NCI-H2029 treated with DMSO at 0.1 percent for 48 hours (cell line): ENCODE measurements at regions not wholly inside any gene's neighbourhood (a gene's known extent, or its start where the extent isn't known, plus 50 kb on each side); places are given as distances from the start of the nearest gene placed in this dataset.
"Not testable (repeated sequence)": the region's sequence is repeated elsewhere in the genome, so short reads cannot be mapped to it uniquely, and the experiment has no call there.

ENCODE experiments used
- DNase-seq: peaks from one replicate; lab custom pipeline; 2025; lab: John Stamatoyannopoulos, UW

GRCh38 chr2:3036432-3037125 is 341.0 kb downstream of the EIPR1 start:
- no peak for DNase-seq

DNA sequence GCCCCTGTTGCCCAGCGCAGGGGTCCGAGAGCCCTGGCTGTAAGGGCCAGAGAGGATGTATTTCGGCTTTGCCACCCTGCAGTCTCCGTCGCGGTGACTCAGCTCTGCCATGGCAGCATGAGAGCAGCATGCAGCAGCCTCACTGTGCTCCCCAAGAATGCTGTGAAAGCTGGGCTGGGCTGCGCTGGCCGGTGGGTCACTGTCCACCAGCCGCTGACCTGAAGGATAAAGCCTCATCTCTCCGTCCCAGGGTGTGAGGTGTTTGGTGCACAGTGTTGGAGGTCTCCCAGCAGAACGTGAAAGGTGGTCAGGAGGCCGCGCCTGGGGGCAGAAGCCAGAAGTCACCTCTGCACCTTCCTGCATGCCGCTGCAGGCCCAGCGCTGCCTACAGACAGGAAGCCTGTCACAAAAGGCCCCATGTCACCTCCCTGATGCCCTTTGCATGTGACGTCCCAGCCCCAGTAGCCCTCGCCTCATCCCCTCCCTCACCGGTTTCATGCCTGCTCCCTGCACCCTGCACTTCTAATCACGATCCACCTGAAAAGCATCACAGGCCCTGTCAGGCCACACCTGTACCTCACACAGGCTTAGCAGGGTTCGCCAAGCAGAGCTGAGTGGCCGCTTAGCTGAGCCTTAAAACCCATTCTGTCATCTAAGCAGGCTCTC is 342.1 kb downstream of the EIPR1 start:
- no peak for DNase-seq

- no peak for DNase-seq
Measured at GRCh38 chr2:3034856-3035255, 342.8 kb downstream of the EIPR1 start.

DNA sequence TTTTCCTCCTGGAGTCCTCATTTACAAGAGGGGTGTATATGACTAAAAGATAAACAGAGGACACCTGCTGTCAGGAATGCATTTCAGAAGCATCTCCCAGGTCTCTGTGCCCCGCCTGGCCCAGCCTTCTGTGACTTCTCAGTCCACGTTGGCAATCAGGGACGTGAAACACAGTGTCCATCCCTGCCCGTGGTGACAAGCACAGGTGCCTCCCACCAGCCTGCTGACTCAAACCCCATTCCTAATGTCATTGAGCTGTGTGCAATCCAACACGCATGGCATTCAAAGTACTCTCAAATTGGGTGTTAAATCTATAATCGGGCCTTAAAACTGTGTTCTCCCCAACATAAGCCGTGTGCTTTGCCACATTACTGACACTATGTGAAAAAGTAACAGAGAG is 343.2 kb downstream of the EIPR1 start:
- DNase-seq = no peak

GRCh38 chr2:3033315-3033714 is 344.3 kb downstream of the EIPR1 start:
- DNase-seq = no peak

GRCh38 chr2:3030791-3031190 is 346.8 kb downstream of the EIPR1 start:
- DNase-seq = not testable (repeated sequence)

DNA sequence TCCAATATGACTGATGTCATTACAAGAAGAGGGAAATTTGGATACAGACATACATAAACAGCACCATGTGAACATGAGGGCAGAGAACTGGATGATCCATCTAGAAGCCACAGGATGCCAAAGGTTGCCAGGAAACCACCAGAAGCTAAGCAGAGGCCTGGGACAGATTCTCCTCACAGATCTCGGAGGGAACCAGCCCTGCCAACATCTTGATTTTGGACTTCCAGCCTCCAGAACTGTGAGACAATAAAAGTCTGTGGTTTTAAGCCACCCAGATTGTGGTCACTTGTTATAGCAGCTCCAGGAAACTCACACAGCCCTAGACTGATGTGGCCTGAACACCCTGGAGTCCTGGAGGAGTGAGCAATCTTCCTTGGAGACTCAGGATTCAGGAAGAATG is 351.6 kb downstream of the EIPR1 start:
- no peak for DNase-seq

DNA sequence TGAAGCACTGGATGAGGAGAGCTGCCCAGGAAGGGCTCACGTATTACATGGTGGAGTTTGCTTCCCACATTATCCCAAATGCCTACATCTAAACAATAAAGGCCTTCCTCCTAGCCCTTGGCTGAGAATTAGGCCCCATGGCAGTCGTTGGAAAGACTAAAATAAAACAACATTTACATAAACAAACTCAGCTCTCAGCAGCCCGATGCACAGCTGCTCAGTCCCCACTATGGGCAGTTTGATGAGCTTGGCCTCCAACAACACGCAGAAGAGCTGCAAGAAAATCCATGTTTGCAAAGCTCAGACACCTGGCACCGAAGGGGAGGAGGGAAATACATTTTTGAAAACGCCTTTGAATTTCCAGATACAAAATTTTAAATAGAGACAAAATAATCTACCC is 352.4 kb downstream of the EIPR1 start:
- DNase-seq = no peak

GRCh38 chr2:3024401-3024935 is 353.1 kb downstream of the EIPR1 start:
- DNase-seq = no peak

DNA sequence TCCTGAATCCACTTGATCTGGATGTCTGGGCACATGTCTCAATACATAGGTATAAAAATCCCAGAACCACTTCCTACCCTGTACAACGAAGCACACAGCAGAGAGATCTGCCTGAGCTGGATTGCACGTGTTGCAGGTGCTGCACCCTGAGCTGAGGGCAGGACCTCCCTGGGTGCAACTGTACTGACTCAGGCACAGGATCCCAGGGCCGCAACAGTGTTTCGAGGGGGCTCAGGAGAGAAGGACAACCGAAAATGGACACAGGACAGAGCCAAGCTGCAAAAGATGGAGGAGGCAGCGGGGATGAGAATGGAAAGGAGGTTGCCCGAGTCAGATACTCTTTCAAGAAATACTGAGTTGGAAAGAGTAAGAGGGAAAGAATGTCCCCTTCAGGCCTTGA is 354.1 kb downstream of the EIPR1 start:
- DNase-seq = no peak

GRCh38 chr2:3022841-3023372 is 354.7 kb downstream of the EIPR1 start:
- DNase-seq = no peak

- DNase-seq = no peak
Measured at GRCh38 chr2:3021720-3022119, 355.9 kb downstream of the EIPR1 start.

- DNase-seq = no peak
Measured at GRCh38 chr2:3010001-3010400, 367.6 kb downstream of the EIPR1 start.

DNA sequence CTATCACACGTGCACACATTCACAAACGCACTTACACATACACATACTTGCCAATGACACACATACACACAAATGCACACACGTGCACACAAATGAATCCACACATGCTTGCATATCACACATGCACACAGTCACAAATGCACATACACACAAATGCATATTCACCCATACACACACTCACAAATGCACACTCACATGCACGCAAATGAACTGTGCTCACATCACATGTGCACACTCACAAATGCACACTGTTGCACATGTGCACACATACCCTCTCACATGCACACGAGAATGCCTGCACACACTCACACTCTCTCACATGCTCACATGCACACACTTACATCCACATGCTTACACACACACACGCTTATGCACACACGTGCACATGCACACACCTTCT is 368.1 kb downstream of the EIPR1 start:
- DNase-seq = no peak

DNA sequence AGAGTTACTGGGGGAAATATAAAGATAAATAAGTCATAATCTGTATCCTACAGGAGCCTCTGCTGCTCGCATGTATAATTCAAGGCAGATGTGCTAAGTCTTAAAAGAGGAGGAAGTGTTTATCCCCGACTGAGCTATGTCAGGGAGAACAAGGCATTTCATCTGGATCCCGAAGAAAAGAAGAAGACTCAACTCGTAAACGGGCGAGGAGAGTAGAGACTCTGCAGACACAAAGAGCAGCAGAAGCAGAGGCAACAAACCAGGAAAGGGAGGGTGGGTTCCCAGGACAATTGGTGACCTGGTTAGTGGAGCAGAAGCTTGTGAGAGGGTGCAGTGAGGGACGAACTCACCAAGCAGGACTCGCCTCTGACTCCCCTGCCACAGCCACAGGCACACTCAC is 368.6 kb downstream of the EIPR1 start:
- DNase-seq = no peak

DNA sequence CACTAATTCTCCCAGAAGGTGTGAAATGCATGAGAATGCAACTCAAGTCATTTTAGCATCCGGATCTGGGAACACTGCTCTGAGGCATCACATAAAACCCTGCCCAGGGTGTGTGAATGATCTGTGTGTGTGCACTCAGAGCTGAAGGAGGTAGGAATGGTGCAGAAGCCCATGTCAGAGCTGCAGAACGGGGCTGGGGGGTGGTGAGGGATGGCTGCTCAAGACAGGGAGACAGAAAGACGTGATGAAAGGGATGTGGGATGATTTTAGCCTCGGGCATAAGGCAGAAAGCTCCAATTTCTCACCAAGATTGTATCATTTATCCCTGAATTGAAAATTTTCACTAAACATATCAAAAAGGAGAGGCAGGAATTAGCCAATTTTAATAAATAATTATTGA is 369.1 kb downstream of the EIPR1 start:
- no peak for DNase-seq

- DNase-seq = no peak
Measured at GRCh38 chr2:3007135-3007534, 370.5 kb downstream of the EIPR1 start.

DNA sequence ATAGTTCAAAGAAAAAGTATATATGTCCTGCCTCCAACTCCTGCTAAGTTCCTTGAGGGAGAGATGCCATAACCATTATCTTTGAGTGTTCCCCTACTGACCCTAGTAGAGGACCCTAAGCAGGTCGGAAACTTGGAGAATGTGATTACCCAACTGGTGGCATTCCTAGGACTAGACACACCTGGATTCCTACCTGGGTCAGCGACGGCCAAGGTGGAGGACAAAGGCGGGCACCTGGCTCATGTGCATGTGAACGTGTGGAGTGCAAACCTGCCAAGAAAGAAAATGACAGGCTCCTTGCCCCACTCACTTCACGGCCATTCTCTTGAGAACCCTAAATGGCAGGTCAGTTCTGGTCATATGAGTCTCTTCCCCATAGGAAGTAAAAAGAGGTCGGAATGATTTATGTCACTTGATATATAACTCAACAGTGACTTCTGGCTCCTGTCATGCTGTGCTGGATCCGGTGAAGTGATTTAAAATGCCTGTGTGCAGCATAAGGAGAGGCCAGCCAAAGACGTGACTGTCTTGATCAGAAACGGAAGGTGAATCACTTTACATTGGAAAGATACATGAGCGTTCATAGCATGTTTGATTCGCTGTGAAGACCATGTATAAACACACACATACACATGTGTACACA is 371.6 kb downstream of the EIPR1 start:
- DNase-seq = no peak

GRCh38 chr2:3001615-3002560 is 375.7 kb downstream of the EIPR1 start:
- no peak for DNase-seq

DNA sequence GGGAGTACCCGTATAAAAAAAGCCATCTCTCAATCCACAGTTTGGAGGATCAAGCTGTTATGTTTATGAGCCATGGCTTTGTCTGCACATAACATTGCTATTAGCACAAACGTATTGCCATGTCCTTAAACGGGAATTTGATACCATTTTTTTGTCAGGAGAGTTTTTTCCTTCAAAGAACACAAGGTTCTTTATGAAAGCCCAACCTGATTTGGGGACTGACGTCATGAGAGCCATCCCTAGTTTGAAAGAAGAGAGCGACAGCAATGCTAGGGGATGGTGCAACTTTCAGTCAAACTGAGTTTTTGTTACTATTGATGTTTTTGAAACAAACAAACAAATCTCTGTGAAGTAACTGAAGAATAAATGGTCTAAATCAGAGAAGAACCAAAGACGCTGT is 376.6 kb downstream of the EIPR1 start:
- DNase-seq = no peak

- DNase-seq = no peak
Measured at GRCh38 chr2:3000125-3000524, 377.5 kb downstream of the EIPR1 start.

GRCh38 chr2:2998971-2999370 is 378.6 kb downstream of the EIPR1 start:
- DNase-seq = no peak
